Nephron (organoid): ENCODE measurements at regions not wholly inside any gene's neighbourhood (a gene's known extent, or its start where the extent isn't known, plus 50 kb on each side); places are given as distances from the start of the nearest gene placed in this dataset.

ENCODE experiments used
- H3K27ac Mint-ChIP-seq, 3 experiments: 2 replicates each; pipeline ENCODE4 v1.8.0; 2020; ENCODE audit warnings: mixed read lengths in 3 of 3, mild to moderate bottlenecking in 2 of 3, moderate library complexity in 1 of 3
- H3K27me3 Mint-ChIP-seq: 2 replicates; pipeline ENCODE4 v1.8.0; 2021; ENCODE audit warnings: low read depth, mild to moderate bottlenecking, moderate library complexity, mixed read lengths
- H3K36me3 Mint-ChIP-seq: 2 replicates; pipeline ENCODE4 v1.8.0; 2020; ENCODE audit warnings: low read depth, mixed read lengths
- H3K4me1 Mint-ChIP-seq: 2 replicates; pipeline ENCODE4 v1.8.0; 2020; ENCODE audit warnings: mixed read lengths
- H3K4me3 Mint-ChIP-seq, 3 experiments: 2 replicates each; pipeline ENCODE4 v1.8.0; 2020; ENCODE audit warnings: mild to moderate bottlenecking in 3 of 3, mixed read lengths in 3 of 3, moderate library complexity in 2 of 3
- H3K9me3 Mint-ChIP-seq: 2 replicates; pipeline ENCODE4 v1.8.0; 2020; ENCODE audit warnings: mixed read lengths
- TF ChIP-seq, protein P1 (sequence below), 3 experiments: fragments of 200-600 bp; sonication (generic); IDR thresholded peaks; one replicate each; pipeline ENCODE4 v1.5.0; 2021; ENCODE audit warnings: antibody characterized with exemption in 3 of 3; ENCODE audit not compliant: unreplicated experiment in 3 of 3

- Mint-ChIP-seq H3K27me3 (peaks cover 3% of the 10 kb centered on the region), H3K27ac (no peak overlapping the region), H3K9me3 (peaks cover 11% of the 10 kb centered on the region), H3K4me1 (peaks cover 5% of the 10 kb centered on the region), H3K4me3 (no peak overlapping the region), H3K36me3 (peaks cover 3% of the 10 kb centered on the region)
- TF ChIP-seq, protein P1, sequence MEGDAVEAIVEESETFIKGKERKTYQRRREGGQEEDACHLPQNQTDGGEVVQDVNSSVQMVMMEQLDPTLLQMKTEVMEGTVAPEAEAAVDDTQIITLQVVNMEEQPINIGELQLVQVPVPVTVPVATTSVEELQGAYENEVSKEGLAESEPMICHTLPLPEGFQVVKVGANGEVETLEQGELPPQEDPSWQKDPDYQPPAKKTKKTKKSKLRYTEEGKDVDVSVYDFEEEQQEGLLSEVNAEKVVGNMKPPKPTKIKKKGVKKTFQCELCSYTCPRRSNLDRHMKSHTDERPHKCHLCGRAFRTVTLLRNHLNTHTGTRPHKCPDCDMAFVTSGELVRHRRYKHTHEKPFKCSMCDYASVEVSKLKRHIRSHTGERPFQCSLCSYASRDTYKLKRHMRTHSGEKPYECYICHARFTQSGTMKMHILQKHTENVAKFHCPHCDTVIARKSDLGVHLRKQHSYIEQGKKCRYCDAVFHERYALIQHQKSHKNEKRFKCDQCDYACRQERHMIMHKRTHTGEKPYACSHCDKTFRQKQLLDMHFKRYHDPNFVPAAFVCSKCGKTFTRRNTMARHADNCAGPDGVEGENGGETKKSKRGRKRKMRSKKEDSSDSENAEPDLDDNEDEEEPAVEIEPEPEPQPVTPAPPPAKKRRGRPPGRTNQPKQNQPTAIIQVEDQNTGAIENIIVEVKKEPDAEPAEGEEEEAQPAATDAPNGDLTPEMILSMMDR (IDR thresholded peaks at IDR 0.05; ENCODE audit: unreplicated experiment in 3 of 3): no peak
Measured at GRCh38 chr10:11661441-11661840, 50.0 kb upstream of the USP6NL start.
